ENCODE measurements at regions not wholly inside any gene's neighbourhood (a gene's known extent, or its start where the extent isn't known, plus 50 kb on each side); places are given as distances from the start of the nearest gene placed in this dataset.

GRCh38 chr1:60152891-60153290 lies 79.3 kb upstream of the C1orf87 start:
- no peak for TF ChIP-seq ZNF274 (IDR thresholded peaks at IDR 0.05; ENCODE audit: low read depth, low read length)
- no peak for TF ChIP-seq JUND (IDR thresholded peaks at IDR 0.05)
- TF ChIP-seq SRF (IDR thresholded peaks at IDR 0.05; ENCODE audit: low read depth) = no peak
- TF ChIP-seq CBX3 (IDR thresholded peaks at IDR 0.05; ENCODE audit: low read depth) = no peak
- no peak for TF ChIP-seq EZH2 (IDR thresholded peaks at IDR 0.05)
- TF ChIP-seq YY1 (IDR thresholded peaks at IDR 0.05; ENCODE audit: extremely low read depth, insufficient replicate concordance, low read depth, low read length) = no peak
- no peak for TF ChIP-seq TCF7L2 (IDR thresholded peaks at IDR 0.05; ENCODE audit: borderline replicate concordance, extremely low read depth, insufficient read depth, insufficient read length)
- TF ChIP-seq POLR2A (IDR thresholded peaks at IDR 0.05; ENCODE audit: borderline replicate concordance, extremely low read depth, insufficient read depth, insufficient read length) = no peak
- TF ChIP-seq REST (IDR thresholded peaks at IDR 0.05; ENCODE audit: low read depth) = no peak
- no peak for TF ChIP-seq EZH2phosphoT487 (IDR thresholded peaks at IDR 0.05; ENCODE audit: borderline replicate concordance)
- no peak for TF ChIP-seq SIN3A (IDR thresholded peaks at IDR 0.05; ENCODE audit: low read depth)
- no peak for TF ChIP-seq CTCF (IDR thresholded peaks at IDR 0.05 in 2 of 3, conservative IDR thresholded peaks at IDR 0.05 in 1 of 3; ENCODE audit: borderline replicate concordance in 1 of 3, insufficient read depth in 1 of 3, low read depth in 2 of 3, low read length in 2 of 3)
- no peak for TF ChIP-seq MAX (IDR thresholded peaks at IDR 0.05)
- no peak for TF ChIP-seq ATF3 (IDR thresholded peaks at IDR 0.05)
- no peak for TF ChIP-seq ELF1 (IDR thresholded peaks at IDR 0.05; ENCODE audit: borderline replicate concordance, low read depth)
- TF ChIP-seq CEBPB (IDR thresholded peaks at IDR 0.05; ENCODE audit: low read depth) = no peak
- TF ChIP-seq FOSL1 (IDR thresholded peaks at IDR 0.05; ENCODE audit: low read depth) = no peak
- no peak for TF ChIP-seq RAD21 (IDR thresholded peaks at IDR 0.05; ENCODE audit: low read depth)
- no peak for TF ChIP-seq EGR1 (IDR thresholded peaks at IDR 0.05; ENCODE audit: low read depth)
- no peak for TF ChIP-seq SP1 (IDR thresholded peaks at IDR 0.05; ENCODE audit: low read depth)
- H3K4me1 ChIP-seq (ENCODE audit: control insufficient read depth in 1 of 2, insufficient read depth in 2 of 2, low read length in 2 of 2) = no peaks in the 10 kb centered on the region
- H3K4me2 ChIP-seq (ENCODE audit: low read length) = no peak overlapping the region
- DNase-seq (ENCODE audit: low read depth, low spot score) = no peak
- no peaks in the 10 kb centered on the region for H3K9me2 ChIP-seq (ENCODE audit: insufficient read depth)
- POLR2A ChIA-PET = no interaction called here
- no TSS peak for BruUV-seq (replicated peaks)
- no peaks in the 10 kb centered on the region for H3K9me3 ChIP-seq (ENCODE audit: control insufficient read depth in 1 of 2, insufficient read depth in 1 of 2, low read depth in 1 of 2, low read length in 2 of 2)
- H3K36me3 ChIP-seq (ENCODE audit: control insufficient read depth in 1 of 2, insufficient read depth in 2 of 2, low read length in 2 of 2) = no peaks in the 10 kb centered on the region
- CTCF ChIA-PET = no interaction called here
- intact Hi-C loops (cut with micrococcal nuclease) = loop anchor here (10.0 kb wide), 2 partner anchors 1302 to 1692 kb away; no protein-coding TSS in a partner anchor
- H3K4me3 ChIP-seq (replicated peaks in 1 of 2; ENCODE audit: low read depth in 1 of 2, low read length in 2 of 2) = no peak overlapping the region
- no peak overlapping the region for H2AFZ ChIP-seq (ENCODE audit: low read depth, low read length, poor library complexity, severe bottlenecking)
- no peak overlapping the region for H3K27ac ChIP-seq (ENCODE audit: low read depth, low read length)
- H3K27me3 ChIP-seq (ENCODE audit: insufficient read depth, low read length) = peaks cover 28% of the 10 kb centered on the region
- RAD21 ChIA-PET (ENCODE audit: low non-redundant PET in 1 of 2, low total read pairs in 2 of 2, uncharacterized antibody in 2 of 2, unreplicated experiment in 2 of 2) = no interaction called here
- H3K9ac ChIP-seq (ENCODE audit: low read length) = no peak overlapping the region
- no peaks in the 10 kb centered on the region for H4K20me1 ChIP-seq (ENCODE audit: insufficient read depth)
- no peak for ATAC-seq
- H3K79me2 ChIP-seq (ENCODE audit: insufficient read depth, low read length) = no peaks in the 10 kb centered on the region

Measured in HCT116 (cell line).